H9 (cell line): ENCODE measurements at regions not wholly inside any gene's neighbourhood (a gene's known extent, or its start where the extent isn't known, plus 50 kb on each side); places are given as distances from the start of the nearest gene placed in this dataset.
A peak's percentile ranks its signal among the peaks of the same experiment; 100 is the strongest.

Experiments used
- DNase-seq: peaks from one replicate; pipeline ENCODE4 v3.0.0-alpha.2; 2017
- H2AFZ ChIP-seq: one replicate; pipeline ENCODE4 v1.6.1; 2013; ENCODE audit warnings: mild to moderate bottlenecking, low read length, control low read depth, moderate library complexity
- H2AK5ac ChIP-seq: 2 replicates; pipeline ENCODE4 v1.6.1; 2013; ENCODE audit warnings: low read length, control low read depth, mixed read lengths; ENCODE audit not compliant: insufficient read length
- H2BK120ac ChIP-seq: one replicate; pipeline ENCODE4 v1.6.1; 2013; ENCODE audit warnings: low read depth, mild to moderate bottlenecking, low read length, control low read depth, inconsistent platforms; ENCODE audit not compliant: poor library complexity, severe bottlenecking
- H2BK12ac ChIP-seq: 2 replicates; pipeline ENCODE4 v1.6.1; 2013; ENCODE audit warnings: low read length, control low read depth, mixed read lengths, low read depth; ENCODE audit not compliant: insufficient read length
- H2BK15ac ChIP-seq: 2 replicates; pipeline ENCODE4 v1.6.1; 2013; ENCODE audit warnings: low read depth, low read length, control low read depth
- H2BK20ac ChIP-seq: one replicate; pipeline ENCODE4 v1.6.1; 2013; ENCODE audit warnings: low read depth, mild to moderate bottlenecking, low read length, control low read depth, inconsistent platforms; ENCODE audit not compliant: poor library complexity, severe bottlenecking
- H2BK5ac ChIP-seq: 2 replicates; pipeline ENCODE4 v1.6.1; 2013; ENCODE audit warnings: low read length, control low read depth, mixed read lengths; ENCODE audit not compliant: insufficient read length
- H3K14ac ChIP-seq: 2 replicates; pipeline ENCODE4 v1.6.1; 2013; ENCODE audit warnings: low read length, control low read depth; ENCODE audit not compliant: insufficient read depth
- H3K18ac ChIP-seq: 2 replicates; pipeline ENCODE4 v1.6.1; 2013; ENCODE audit warnings: low read depth, mild to moderate bottlenecking, mixed read lengths, low read length, control low read depth; ENCODE audit not compliant: insufficient read length
- H3K23ac ChIP-seq: 2 replicates; pipeline ENCODE4 v1.6.1; 2013; ENCODE audit warnings: low read length, control low read depth, mixed read lengths, low read depth; ENCODE audit not compliant: insufficient read length
- H3K23me2 ChIP-seq: 2 replicates; pipeline ENCODE4 v1.6.1; 2013; ENCODE audit warnings: low read depth, mild to moderate bottlenecking, mixed read lengths, low read length, control low read depth; ENCODE audit not compliant: insufficient read length, poor library complexity, severe bottlenecking
- H3K27ac ChIP-seq: 2 replicates; pipeline ENCODE4 v1.5.1; 2013; ENCODE audit warnings: low read length, control low read depth, mixed read lengths, low read depth; ENCODE audit not compliant: insufficient read length
- H3K27me3 ChIP-seq: 2 replicates; pipeline ENCODE4 v1.6.1; 2013; ENCODE audit warnings: low read length, control low read depth, inconsistent platforms; ENCODE audit not compliant: insufficient read depth
- H3K4ac ChIP-seq: 2 replicates; pipeline ENCODE4 v1.6.1; 2013; ENCODE audit warnings: low read depth, mild to moderate bottlenecking, control low read depth, inconsistent platforms, low read length, moderate library complexity
- H3K4me1 ChIP-seq: 2 replicates; pipeline ENCODE4 v1.6.1; 2013; ENCODE audit warnings: low read length, control low read depth, inconsistent platforms; ENCODE audit not compliant: insufficient read depth
- H3K4me2 ChIP-seq: 2 replicates; pipeline ENCODE4 v1.6.1; 2013; ENCODE audit warnings: low read length, control low read depth, mixed read lengths; ENCODE audit not compliant: insufficient read length, insufficient read depth
- H3K56ac ChIP-seq: 2 replicates; pipeline ENCODE4 v1.6.1; 2013; ENCODE audit warnings: low read depth, mild to moderate bottlenecking, mixed read lengths, low read length, control low read depth; ENCODE audit not compliant: insufficient read length
- H3K79me1 ChIP-seq: 2 replicates; pipeline ENCODE4 v1.6.1; 2013; ENCODE audit warnings: low read depth, mild to moderate bottlenecking, moderate library complexity, low read length, control low read depth, inconsistent platforms; ENCODE audit not compliant: insufficient read depth, poor library complexity, severe bottlenecking
- H3K79me2 ChIP-seq: 2 replicates; pipeline ENCODE4 v1.6.1; 2013; ENCODE audit warnings: low read length, control low read depth, inconsistent platforms; ENCODE audit not compliant: insufficient read depth
- H3K9ac ChIP-seq: 2 replicates; pipeline ENCODE4 v1.6.1; 2013; ENCODE audit warnings: low read length, control low read depth, mixed read lengths; ENCODE audit not compliant: insufficient read length; ENCODE audit errors: extremely low read depth
- H3K9me3 ChIP-seq: one replicate; pipeline ENCODE4 v1.6.1; 2013; ENCODE audit warnings: low read depth, low read length, inconsistent platforms; ENCODE audit not compliant: control insufficient read depth
- H3T11ph ChIP-seq: one replicate; pipeline ENCODE4 v1.6.1; 2013; ENCODE audit warnings: mild to moderate bottlenecking, low read length, control low read depth, inconsistent platforms
- H4K20me1 ChIP-seq: one replicate; pipeline ENCODE4 v1.6.1; 2013; ENCODE audit not compliant: control insufficient read depth, insufficient read length, insufficient read depth
- H4K5ac ChIP-seq: 2 replicates; pipeline ENCODE4 v1.6.1; 2013; ENCODE audit warnings: low read depth, mild to moderate bottlenecking, mixed read lengths, low read length, control low read depth; ENCODE audit not compliant: insufficient read length
- H4K8ac ChIP-seq: replicated peaks from 2 replicates; pipeline ENCODE4 v1.6.1; 2013; ENCODE audit warnings: low read length, control low read depth, mixed read lengths, low read depth; ENCODE audit not compliant: insufficient read length
- H4K91ac ChIP-seq: 2 replicates; pipeline ENCODE4 v1.6.1; 2013; ENCODE audit warnings: low read depth, mild to moderate bottlenecking, moderate library complexity, mixed read lengths, low read length, control low read depth; ENCODE audit not compliant: insufficient read length
- H3K27ac Mint-ChIP-seq, 3 experiments: 2 replicates in 2 of 3; 3 replicates in 1 of 3; pipeline ENCODE4 v1.8.0; 2020 to 2021; ENCODE audit warnings: mixed read lengths in 3 of 3, mild to moderate bottlenecking in 1 of 3, moderate library complexity in 1 of 3
- H3K27me3 Mint-ChIP-seq: 2 replicates; pipeline ENCODE4 v1.8.0; 2021; ENCODE audit warnings: low read depth, mild to moderate bottlenecking, moderate library complexity, mixed read lengths
- H3K36me3 Mint-ChIP-seq, 3 experiments: 2 replicates in 2 of 3; 3 replicates in 1 of 3; pipeline ENCODE4 v1.8.0; 2020 to 2021; ENCODE audit warnings: low read depth in 3 of 3, mixed read lengths in 3 of 3; ENCODE audit not compliant: insufficient read depth in 1 of 3
- H3K4me1 Mint-ChIP-seq, 2 experiments: 2 replicates each; pipeline ENCODE4 v1.8.0; 2020; ENCODE audit warnings: mixed read lengths in 2 of 2
- H3K4me3 Mint-ChIP-seq, 2 experiments: 2 replicates in 1 of 2; 3 replicates in 1 of 2; pipeline ENCODE4 v1.8.0; 2020 to 2021; ENCODE audit warnings: mild to moderate bottlenecking in 2 of 2, mixed read lengths in 2 of 2, moderate library complexity in 1 of 2
- H3K9me3 Mint-ChIP-seq, 2 experiments: 2 replicates in 1 of 2; 3 replicates in 1 of 2; pipeline ENCODE4 v1.8.0; 2020; ENCODE audit warnings: mild to moderate bottlenecking in 2 of 2, mixed read lengths in 2 of 2, moderate library complexity in 1 of 2
- CTCF ChIP-seq: fragments of 200-600 bp; sonication (generic); conservative IDR thresholded peaks from 3 replicates; pipeline ENCODE4 v1.8.0; 2021; ENCODE audit warnings: antibody characterized with exemption, mild to moderate bottlenecking
- WGBS: extraction: QIAGEN DNeasy Blood & Tissue Kit; methylation state at CpG from one replicate; pipeline ENCODE4 v1.1.7; 2013; ENCODE audit warnings: missing lambda C conversion rate, low lambda C conversion rate, mixed read lengths; ENCODE audit not compliant: insufficient read length; ENCODE audit errors: extremely low coverage; 5-methylcytosine and 5-hydroxymethylcytosine counted together

- Histone ChIP-seq H2BK5ac (no peak overlapping the region), H3K27me3 (no peaks in the 10 kb centered on the region), H2BK15ac (no peak overlapping the region), H2BK20ac (no peak overlapping the region), H3K9ac (no peak overlapping the region), H3K79me2 (no peaks in the 10 kb centered on the region), H4K20me1 (no peaks in the 10 kb centered on the region), H3K56ac (no peak overlapping the region), H2BK120ac (no peak overlapping the region), H3K4me2 (no peak overlapping the region), H3K14ac (no peak overlapping the region), H3T11ph (no peak overlapping the region), H3K4me1 (peaks cover 2% of the 10 kb centered on the region; the same call in 1 of the 2 replicates), H4K5ac (no peak overlapping the region), H2AK5ac (no peak overlapping the region), H2BK12ac (no peak overlapping the region), H2AFZ (no peak overlapping the region), H4K8ac (no peak overlapping the region), H3K23me2 (no peaks in the 10 kb centered on the region), H3K27ac (no peak overlapping the region), H3K9me3 (no peaks in the 10 kb centered on the region), H4K91ac (no peak overlapping the region), H3K79me1 (no peaks in the 10 kb centered on the region), H3K23ac (no peak overlapping the region), H3K18ac (no peak overlapping the region), H3K4ac (no peak overlapping the region)
- Mint-ChIP-seq H3K4me1 (peaks cover 6 to 19% of the 10 kb centered on the region in 2 experiments; a peak in 3 of 4 replicates), H3K27ac (peak overlapping the region in 1 of 3 experiments; percentile 54; a peak in 2 of 7 replicates), H3K9me3 (no peaks in the 10 kb centered on the region), H3K27me3 (no peaks in the 10 kb centered on the region; the same call in 1 of the 2 replicates), H3K36me3 (no peaks in the 10 kb centered on the region), H3K4me3 (no peak overlapping the region)
- TF ChIP-seq CTCF: no peak
- no peak for DNase-seq
- WGBS: no CpG with 5 or more reads among the region's 16 CpGs
Observed at GRCh38 chr16:77585379-77586251, 136.7 kb upstream of the NUDT7 start.
